NOMO-1 treated with dmso at 0.1 percent for 144 hours (cell line): ENCODE measurements at regions not wholly inside any gene's neighbourhood (a gene's known extent, or its start where the extent isn't known, plus 50 kb on each side); places are given as distances from the start of the nearest gene placed in this dataset.
A peak's percentile ranks its signal among the peaks of the same experiment; 100 is the strongest.

ENCODE experiments used
- DNase-seq: peaks from one replicate; lab custom pipeline; 2025; ENCODE audit not compliant: unreplicated experiment; lab: John Stamatoyannopoulos, UW

- no peak for DNase-seq
Observed at GRCh38 chr3:22296601-22297000, 545.6 kb upstream of the ZNF385D start.

- DNase-seq: no peak
Observed at GRCh38 chr3:22297436-22297835, 546.4 kb upstream of the ZNF385D start.

- DNase-seq: no peak
Observed at GRCh38 chr3:22306454-22306853, 555.4 kb upstream of the ZNF385D start.

- DNase-seq: no peak
Observed at GRCh38 chr3:22308871-22309270, 557.9 kb upstream of the ZNF385D start.

GRCh38 chr3:22315925-22316324, 564.9 kb upstream of the ZNF385D start:
- DNase-seq: no peak

- DNase-seq: no peak
Observed at GRCh38 chr3:22318325-22318724, 567.3 kb upstream of the ZNF385D start.

- DNase-seq: no peak
Observed at GRCh38 chr3:22319446-22319845, 568.4 kb upstream of the ZNF385D start.

GRCh38 chr3:22322861-22323260, 571.9 kb upstream of the ZNF385D start:
- DNase-seq: no peak

GRCh38 chr3:22326305-22326704, 575.3 kb upstream of the ZNF385D start:
- no peak for DNase-seq

- no peak for DNase-seq
Observed at GRCh38 chr3:22334996-22335395, 584.0 kb upstream of the ZNF385D start.

GRCh38 chr3:22349215-22349851, 598.3 kb upstream of the ZNF385D start:
- no peak for DNase-seq

GRCh38 chr3:22351806-22352205, 600.8 kb upstream of the ZNF385D start:
- DNase-seq: no peak

GRCh38 chr3:22353126-22353525, 602.1 kb upstream of the ZNF385D start:
- DNase-seq: no peak

GRCh38 chr3:22358334-22358733, 607.3 kb upstream of the ZNF385D start:
- DNase-seq: no peak

GRCh38 chr3:22360164-22360563, 609.2 kb upstream of the ZNF385D start:
- no peak for DNase-seq

GRCh38 chr3:22360970-22361369, 610.0 kb upstream of the ZNF385D start:
- DNase-seq: no peak

GRCh38 chr3:22361521-22361920, 610.5 kb upstream of the ZNF385D start:
- peak; percentile 45 for DNase-seq

GRCh38 chr3:22364851-22365250, 613.8 kb upstream of the ZNF385D start:
- DNase-seq: peak; percentile 74

- DNase-seq: no peak
Observed at GRCh38 chr3:22366781-22367180, 615.8 kb upstream of the ZNF385D start.

- no peak for DNase-seq
Observed at GRCh38 chr3:22371036-22371435, 620.0 kb upstream of the ZNF385D start.

GRCh38 chr3:22371607-22372291, 620.7 kb upstream of the ZNF385D start:
- DNase-seq: no peak

GRCh38 chr3:22372292-22373062, 621.5 kb upstream of the ZNF385D start:
- DNase-seq: no peak
